Neural progenitor cell (in vitro differentiated cells): ENCODE measurements at regions not wholly inside any gene's neighbourhood (a gene's known extent, or its start where the extent isn't known, plus 50 kb on each side); places are given as distances from the start of the nearest gene placed in this dataset.

Experiments used
- DNase-seq: peaks from one replicate; pipeline ENCODE4 v3.0.0-alpha.2; 2016; ENCODE audit warnings: low spot score
- H2AFZ ChIP-seq: fragments of 200-600 bp; sonication (generic); replicated peaks from 2 replicates; pipeline ENCODE4 v1.6.1; 2016; ENCODE audit warnings: antibody characterized with exemption
- H3F3A ChIP-seq: fragments of 200-600 bp; sonication (generic); 2 replicates; pipeline ENCODE4 v1.6.1; 2016; ENCODE audit warnings: antibody characterized with exemption, low read depth
- H3K27ac ChIP-seq: fragments of 200-600 bp; sonication (generic); 2 replicates; pipeline ENCODE4 v1.5.1; 2016; ENCODE audit warnings: mild to moderate bottlenecking
- H3K27me3 ChIP-seq: fragments of 200-600 bp; sonication (generic); 2 replicates; pipeline ENCODE4 v1.6.1; 2016; ENCODE audit warnings: mild to moderate bottlenecking, moderate library complexity
- H3K36me3 ChIP-seq: fragments of 200-600 bp; sonication (generic); 2 replicates; pipeline ENCODE4 v1.5.1; 2016
- H3K4me1 ChIP-seq: fragments of 200-600 bp; sonication (generic); 2 replicates; pipeline ENCODE4 v1.6.1; 2016; ENCODE audit warnings: mixed run types
- H3K4me2 ChIP-seq: fragments of 200-600 bp; sonication (generic); 2 replicates; pipeline ENCODE4 v1.6.1; 2016
- H3K4me3 ChIP-seq: fragments of 200-600 bp; sonication (generic); 2 replicates; pipeline ENCODE4 v1.5.1; 2016
- H3K79me2 ChIP-seq: fragments of 200-600 bp; sonication (generic); 2 replicates; pipeline ENCODE4 v1.6.1; 2016; ENCODE audit warnings: low read depth
- H3K9ac ChIP-seq: fragments of 200-600 bp; sonication (generic); 2 replicates; pipeline ENCODE4 v1.6.1; 2016
- H3K9me3 ChIP-seq: fragments of 200-600 bp; sonication (generic); 2 replicates; pipeline ENCODE4 v1.5.1; 2016; ENCODE audit warnings: low read depth
- H4K20me1 ChIP-seq: fragments of 200-600 bp; sonication (generic); 2 replicates; pipeline ENCODE4 v1.6.1; 2016; ENCODE audit warnings: low read depth
- H3K27ac Mint-ChIP-seq: 3 replicates; pipeline ENCODE4 v1.8.0; 2021; ENCODE audit warnings: mixed read lengths
- H3K27me3 Mint-ChIP-seq: 2 replicates; pipeline ENCODE4 v1.8.0; 2022; ENCODE audit warnings: low read depth, mild to moderate bottlenecking, inconsistent platforms, moderate library complexity, mixed read lengths; ENCODE audit not compliant: insufficient read depth
- H3K36me3 Mint-ChIP-seq: 3 replicates; pipeline ENCODE4 v1.8.0; 2021; ENCODE audit warnings: mixed read lengths
- H3K4me1 Mint-ChIP-seq: 3 replicates; pipeline ENCODE4 v1.8.0; 2021; ENCODE audit warnings: mixed read lengths
- H3K4me3 Mint-ChIP-seq: 3 replicates; pipeline ENCODE4 v1.8.0; 2021; ENCODE audit warnings: mild to moderate bottlenecking, moderate library complexity, mixed read lengths
- H3K9me3 Mint-ChIP-seq: 3 replicates; pipeline ENCODE4 v1.8.0; 2020; ENCODE audit warnings: mixed read lengths
- CTCF ChIP-seq: fragments of 200-600 bp; sonication (generic); IDR thresholded peaks from 2 replicates; pipeline ENCODE4 v1.5.1; 2017; ENCODE audit warnings: antibody characterized with exemption, mild to moderate bottlenecking
- EZH2 ChIP-seq: fragments of 200-600 bp; sonication (generic); IDR thresholded peaks from 2 replicates; pipeline ENCODE4 v1.6.1; 2017; ENCODE audit warnings: antibody characterized with exemption, mild to moderate bottlenecking, moderate library complexity
- EZH2phosphoT487 ChIP-seq: fragments of 200-600 bp; sonication (generic); IDR thresholded peaks from 2 replicates; pipeline ENCODE4 v1.6.1; 2017; ENCODE audit warnings: antibody characterized with exemption

- Mint-ChIP-seq H3K36me3 (no peaks in the 10 kb centered on the region), H3K4me1 (peaks cover 4% of the 10 kb centered on the region), H3K27ac (no peak overlapping the region), H3K27me3 (peaks cover 4% of the 10 kb centered on the region), H3K9me3 (peaks cover 11% of the 10 kb centered on the region), H3K4me3 (no peak overlapping the region)
- H3F3A ChIP-seq: no peaks in the 10 kb centered on the region
- no peaks in the 10 kb centered on the region for H3K79me2 ChIP-seq
- no peak for TF ChIP-seq EZH2phosphoT487
- TF ChIP-seq CTCF: no peak
- no peak for TF ChIP-seq EZH2
- no peak for DNase-seq
- H3K9ac ChIP-seq: no peak overlapping the region
- H4K20me1 ChIP-seq: no peaks in the 10 kb centered on the region
- H3K9me3 ChIP-seq: no peaks in the 10 kb centered on the region
- H3K4me1 ChIP-seq: peaks cover 1% of the 10 kb centered on the region
- H3K4me3 ChIP-seq: no peak overlapping the region
- no peaks in the 10 kb centered on the region for H3K36me3 ChIP-seq
- H2AFZ ChIP-seq: no peak overlapping the region
- no peak overlapping the region for H3K27ac ChIP-seq
- H3K4me2 ChIP-seq: no peak overlapping the region
- no peaks in the 10 kb centered on the region for H3K27me3 ChIP-seq
Measured at GRCh38 chr18:78146136-78147085, 833.2 kb upstream of the SALL3 start.

GRCh38 chr18:78150590-78150989 is 829.0 kb upstream of the SALL3 start:
- no peaks in the 10 kb centered on the region for H3K36me3 ChIP-seq
- no peaks in the 10 kb centered on the region for H3K9me3 ChIP-seq
- no peak overlapping the region for H3K4me3 ChIP-seq
- Mint-ChIP-seq H3K27ac (no peak overlapping the region), H3K9me3 (peaks cover 11% of the 10 kb centered on the region), H3K36me3 (no peaks in the 10 kb centered on the region), H3K4me1 (peaks cover 13% of the 10 kb centered on the region), H3K27me3 (peaks cover 8% of the 10 kb centered on the region), H3K4me3 (no peak overlapping the region)
- no peaks in the 10 kb centered on the region for H4K20me1 ChIP-seq
- H3K4me1 ChIP-seq: no peaks in the 10 kb centered on the region
- TF ChIP-seq EZH2 (no peak), EZH2phosphoT487 (no peak)
- no peak for DNase-seq
- H3K27ac ChIP-seq: no peak overlapping the region
- H3K9ac ChIP-seq: no peak overlapping the region
- H3K4me2 ChIP-seq: no peak overlapping the region
- H3K27me3 ChIP-seq: no peaks in the 10 kb centered on the region
- no peaks in the 10 kb centered on the region for H3F3A ChIP-seq
- H2AFZ ChIP-seq: no peak overlapping the region
- no peaks in the 10 kb centered on the region for H3K79me2 ChIP-seq

- TF ChIP-seq EZH2phosphoT487: no peak
- no peak for TF ChIP-seq EZH2
- TF ChIP-seq CTCF: no peak
- peaks cover 11% of the 10 kb centered on the region for H3K9me3 Mint-ChIP-seq
- H3K4me1 ChIP-seq: no peaks in the 10 kb centered on the region
- H3K36me3 Mint-ChIP-seq: no peaks in the 10 kb centered on the region
- H3K9ac ChIP-seq: no peak overlapping the region
- DNase-seq: no peak
- no peaks in the 10 kb centered on the region for H3K27me3 ChIP-seq
- H3K27me3 Mint-ChIP-seq: peaks cover 8% of the 10 kb centered on the region
- no peak overlapping the region for H3K4me3 Mint-ChIP-seq
- no peaks in the 10 kb centered on the region for H3F3A ChIP-seq
- H3K4me2 ChIP-seq: no peak overlapping the region
- H3K9me3 ChIP-seq: no peaks in the 10 kb centered on the region
- H3K4me1 Mint-ChIP-seq: peaks cover 13% of the 10 kb centered on the region
- H3K4me3 ChIP-seq: no peak overlapping the region
- H2AFZ ChIP-seq: no peak overlapping the region
- H3K27ac ChIP-seq: no peak overlapping the region
- H4K20me1 ChIP-seq: no peaks in the 10 kb centered on the region
- H3K36me3 ChIP-seq: no peaks in the 10 kb centered on the region
- H3K79me2 ChIP-seq: no peaks in the 10 kb centered on the region
- H3K27ac Mint-ChIP-seq: no peak overlapping the region
Measured at GRCh38 chr18:78151234-78151633, 828.4 kb upstream of the SALL3 start.
